ENCODE measurements at regions not wholly inside any gene's neighbourhood (a gene's known extent, or its start where the extent isn't known, plus 50 kb on each side); places are given as distances from the start of the nearest gene placed in this dataset.

GRCh38 chr14:22466491-22466890 is 122.5 kb downstream of the DAD1 start:
- SMC1A ChIA-PET (ENCODE audit: uncharacterized antibody, unreplicated experiment), result interaction anchor here (0.7 to 31.5 kb wide), 12 partner anchors 12 to 154 kb away, joined by 3 to 912 read pairs (median 9); no protein-coding TSS in a partner anchor
- Histone ChIP-seq H3K9ac (ENCODE audit: control insufficient read depth, insufficient read depth, low read length) (no peak overlapping the region; the same call in 1 of the 2 replicates), H3K4me2 (ENCODE audit: control insufficient read depth, insufficient read depth) (peak overlapping the region; percentile 26), H3K4me1 (ENCODE audit: control insufficient read depth, insufficient read depth, low read length) (peaks cover 52% of the 10 kb centered on the region), H3K27me3 (replicated peaks in 1 of 2; ENCODE audit: control insufficient read depth in 2 of 2, insufficient read depth in 2 of 2, low read length in 1 of 2) (no peaks in the 10 kb centered on the region), H4K20me1 (ENCODE audit: control insufficient read depth, insufficient read depth) (no peaks in the 10 kb centered on the region), H3K9me3 (replicated peaks; ENCODE audit: control insufficient read depth, insufficient read depth, low read length) (no peaks in the 10 kb centered on the region; the same call in 2 of the 3 replicates), H2AFZ (ENCODE audit: control insufficient read depth, low read depth, low read length) (peak overlapping the region; percentile 28), H3K27ac (ENCODE audit: control insufficient read depth, insufficient read depth) (peak overlapping the region; percentile 86), H3K4me3 (no peak overlapping the region), H3K79me2 (ENCODE audit: control insufficient read depth, insufficient read depth, low read length) (no peaks in the 10 kb centered on the region), H3K36me3 (ENCODE audit: control insufficient read depth in 2 of 2, insufficient read depth in 2 of 2, low read length in 1 of 2) (no peaks in the 10 kb centered on the region)
- FAIRE-seq (no peak), DNase-seq (ENCODE audit: low read depth, low spot score) (no peak), ATAC-seq (peak; percentile 71)
- no TSS peak for BruUV-seq (replicated peaks)
- RAD21 ChIA-PET (ENCODE audit: unreplicated experiment), result interaction anchor here (0.6 to 4.2 kb wide), 13 partner anchors 8 to 303 kb away, joined by 3 to 37 read pairs (median 10); no protein-coding TSS in a partner anchor
- intact Hi-C loops (cut with micrococcal nuclease; ENCODE audit: unreplicated experiment), result loop anchor here (1.0 kb wide), 1 partner anchor 48 kb away; no protein-coding TSS in a partner anchor
- 2% methylated on average over 4 of the region's 4 CpGs for WGBS (ENCODE audit: insufficient coverage, insufficient replicate concordance, low lambda C conversion rate, missing lambda C conversion rate)
- in situ Hi-C loops (cut with MboI), result no loop called here
- POLR2A ChIA-PET, result interaction anchor here (0.9 to 2.1 kb wide), 2 partner anchors 63 to 76 kb away, joined by 3 to 6 read pairs; no protein-coding TSS in a partner anchor
- CTCF ChIA-PET, result interaction anchor here (0.8 to 4.9 kb wide), 13 partner anchors 15 to 240 kb away, joined by 3 to 104 read pairs (median 14); no protein-coding TSS in a partner anchor
- no peak for TF ChIP-seq ZNF592 (IDR thresholded peaks at IDR 0.05)
- TF ChIP-seq CREM (IDR thresholded peaks at IDR 0.05; ENCODE audit: low read depth), result 0 out of 2 replicates have a peak, but pooled peaks have one; percentile 18
- TF ChIP-seq MXI1 (IDR thresholded peaks at IDR 0.05; ENCODE audit: low read depth, low read length), result no peak
- 0 out of 2 replicates have a peak, but pooled peaks have one; percentile 3 for TF ChIP-seq TCF12 (IDR thresholded peaks at IDR 0.05; ENCODE audit: low read depth, low read length)
- no peak for TF ChIP-seq E4F1 (IDR thresholded peaks at IDR 0.05; ENCODE audit: borderline replicate concordance, partially characterized antibody)
- no peak for TF ChIP-seq EGR1 (IDR thresholded peaks at IDR 0.05; ENCODE audit: borderline replicate concordance in 1 of 2, low read depth in 2 of 2, low read length in 2 of 2)
- 0 out of 6 replicates have a peak, but pooled peaks of 1 of the 3 experiments have one; percentile 12 for TF ChIP-seq CTCF (IDR thresholded peaks at IDR 0.05 in 2 of 3, conservative IDR thresholded peaks at IDR 0.05 in 1 of 3; ENCODE audit: control insufficient read depth in 2 of 3, extremely low read depth in 1 of 3, insufficient read depth in 1 of 3, low read depth in 3 of 3, low read length in 3 of 3)
- TF ChIP-seq BCL11A (IDR thresholded peaks at IDR 0.05; ENCODE audit: low read depth, low read length), result 0 out of 2 replicates have a peak, but pooled peaks have one; percentile 17
- no peak for TF ChIP-seq PAX8 (IDR thresholded peaks at IDR 0.05)
- TF ChIP-seq PML (IDR thresholded peaks at IDR 0.05; ENCODE audit: low read length), result no peak
- no peak for TF ChIP-seq RCOR1 (conservative IDR thresholded peaks at IDR 0.05; ENCODE audit: low read depth, low read length)
- peak; percentile 40; the same call in 1 of the 2 replicates for TF ChIP-seq RAD21 (IDR thresholded peaks at IDR 0.05; ENCODE audit: insufficient read depth, low read depth, low read length)
- 0 out of 2 replicates have a peak, but pooled peaks have one; percentile 12 for TF ChIP-seq TAF1 (IDR thresholded peaks at IDR 0.05; ENCODE audit: borderline replicate concordance, low read depth, low read length)
- TF ChIP-seq SPI1 (IDR thresholded peaks at IDR 0.05; ENCODE audit: borderline replicate concordance, insufficient read depth, low read depth, low read length), result no peak
- no peak for TF ChIP-seq NFYA (IDR thresholded peaks at IDR 0.05; ENCODE audit: borderline replicate concordance, low read depth, low read length)
